A549 (cell line): ENCODE measurements at regions not wholly inside any gene's neighbourhood (a gene's known extent, or its start where the extent isn't known, plus 50 kb on each side); places are given as distances from the start of the nearest gene placed in this dataset.
A peak's percentile ranks its signal among the peaks of the same experiment; 100 is the strongest.

Experiments used
- ATAC-seq, 2 experiments: fragments of 200-7000 bp in 1 of 2; fragments of >200 bp in 1 of 2; cut with Nextera tagmentation in 1 of 2; cut with Tn5 transposase in 1 of 2; 3 replicates each; pipeline versions ENCODE4 v1.8.0 to v1.9.1; 2018 to 2020; ENCODE audit warnings: mild to moderate bottlenecking in 1 of 2, moderate library complexity in 1 of 2
- CTCF ChIA-PET: fragments of 300-600 bp; sonication (Branson Sonifier 250); formaldehyde crosslinking; extraction: SDS; loops from one replicate; lab custom pipeline; 2021; ENCODE audit warnings: antibody characterized with exemption, inconsistent platforms; lab: Yijun Ruan, JAX
- POLR2A ChIA-PET: fragments of 350-600 bp; formaldehyde crosslinking; extraction: SDS; loops from one replicate; lab custom pipeline; 2021; ENCODE audit warnings: antibody characterized with exemption, inconsistent platforms; lab: Yijun Ruan, JAX
- DNase-seq, 2 experiments: peaks; one replicate each; pipeline versions ENCODE4 v3.0.0 to v3.0.0-alpha.2; 2011 to 2016; ENCODE audit warnings: low read depth in 1 of 2, low spot score in 1 of 2
- FAIRE-seq: peaks from 2 replicates; lab custom pipeline; 2011; peaks lifted over from hg19 to GRCh38; lab: Jason Lieb, UNC
- H3K27ac ChIP-seq, 2 experiments: fragments of >200 bp; sonication (Bioruptor Twin); formaldehyde crosslinking; 3 replicates each; pipeline ENCODE4 v1.5.1; 2016 to 2017
- H3K4me1 ChIP-seq: fragments of >200 bp; sonication (Bioruptor Twin); formaldehyde crosslinking; 3 replicates; pipeline ENCODE4 v1.6.1; 2016
- H3K4me2 ChIP-seq: fragments of >200 bp; sonication (Bioruptor Twin); formaldehyde crosslinking; 3 replicates; pipeline ENCODE4 v1.6.1; 2016
- H3K4me3 ChIP-seq: fragments of >200 bp; sonication (Bioruptor Twin); formaldehyde crosslinking; 3 replicates; pipeline ENCODE4 v1.5.1; 2016
- H3K9me3 ChIP-seq: fragments of >200 bp; sonication (Bioruptor Twin); formaldehyde crosslinking; 3 replicates; pipeline ENCODE4 v1.6.1; 2016
- CHD2 ChIP-seq: fragments of 150-350 bp; IDR thresholded peaks from 2 replicates; pipeline ENCODE4 v1.6.1; 2014; ENCODE audit warnings: low read length; ENCODE audit not compliant: partially characterized antibody
- CHD4 ChIP-seq: fragments of 200-600 bp; sonication (generic); IDR thresholded peaks from 2 replicates; pipeline ENCODE4 v1.6.1; 2016; ENCODE audit warnings: antibody characterized with exemption, mild to moderate bottlenecking, borderline replicate concordance
- EP300 ChIP-seq, 2 experiments: fragments of >200 bp; sonication (Bioruptor Twin); formaldehyde crosslinking; IDR thresholded peaks; 2 replicates in 1 of 2; 3 replicates in 1 of 2; pipeline ENCODE4 v1.6.1; 2016 to 2017
- GATA3 ChIP-seq: IDR thresholded peaks from 2 replicates; pipeline ENCODE4 v1.6.1; 2012; ENCODE audit warnings: borderline replicate concordance
- HOXA7 ChIP-seq: fragments of 250-450 bp; sonication (Bioruptor Pico); IDR thresholded peaks from 2 replicates; pipeline ENCODE4 v1.5.0; 2020; ENCODE audit warnings: mild to moderate bottlenecking, moderate library complexity
- JUNB ChIP-seq: fragments of >200 bp; sonication (Bioruptor Twin); formaldehyde crosslinking; IDR thresholded peaks from 2 replicates; pipeline ENCODE4 v1.6.1; 2016
- MAFK ChIP-seq: fragments of 450-650 bp; IDR thresholded peaks from 2 replicates; pipeline ENCODE4 v1.6.1; 2014; ENCODE audit not compliant: partially characterized antibody
- PHF8 ChIP-seq: fragments of 200-600 bp; sonication (generic); IDR thresholded peaks from 2 replicates; pipeline ENCODE4 v1.6.1; 2016; ENCODE audit warnings: low read depth, mild to moderate bottlenecking, antibody characterized with exemption, moderate library complexity, borderline replicate concordance
- POLR2A ChIP-seq: IDR thresholded peaks from 2 replicates; pipeline ENCODE4 v1.6.1; 2012; ENCODE audit warnings: mild to moderate bottlenecking, low read length
- TP53 ChIP-seq: fragments of 250-450 bp; sonication (Bioruptor Pico); IDR thresholded peaks from 2 replicates; pipeline ENCODE4 v1.5.0; 2021; ENCODE audit warnings: mild to moderate bottlenecking, moderate library complexity
- ZC3H11A ChIP-seq: fragments of 450-650 bp; IDR thresholded peaks from 2 replicates; pipeline ENCODE4 v1.6.1; 2014; ENCODE audit warnings: antibody characterized with exemption, mild to moderate bottlenecking
- WGBS: methylation state at CpG from one replicate; pipeline ENCODE4 v1.1.6; 2017; ENCODE audit errors: missing lambda C conversion rate; 5-methylcytosine and 5-hydroxymethylcytosine counted together
- TF ChIP-seq, protein P1 (sequence below): fragments of 200-600 bp; sonication (generic); IDR thresholded peaks from 2 replicates; pipeline ENCODE4 v1.6.1; 2016; ENCODE audit warnings: antibody characterized with exemption, mild to moderate bottlenecking, moderate library complexity
- TF ChIP-seq, protein P2 (sequence below): IDR thresholded peaks from 2 replicates; pipeline ENCODE4 v1.6.1; 2012

GRCh38 chr3:109809513-109809912 lies 472.2 kb upstream of the DPPA4 start:
- Histone ChIP-seq H3K27ac (no peak overlapping the region), H3K4me1 (no peaks in the 10 kb centered on the region), H3K4me2 (no peak overlapping the region), H3K4me3 (no peak overlapping the region), H3K9me3 (no peaks in the 10 kb centered on the region)
- TF ChIP-seq, protein P1, sequence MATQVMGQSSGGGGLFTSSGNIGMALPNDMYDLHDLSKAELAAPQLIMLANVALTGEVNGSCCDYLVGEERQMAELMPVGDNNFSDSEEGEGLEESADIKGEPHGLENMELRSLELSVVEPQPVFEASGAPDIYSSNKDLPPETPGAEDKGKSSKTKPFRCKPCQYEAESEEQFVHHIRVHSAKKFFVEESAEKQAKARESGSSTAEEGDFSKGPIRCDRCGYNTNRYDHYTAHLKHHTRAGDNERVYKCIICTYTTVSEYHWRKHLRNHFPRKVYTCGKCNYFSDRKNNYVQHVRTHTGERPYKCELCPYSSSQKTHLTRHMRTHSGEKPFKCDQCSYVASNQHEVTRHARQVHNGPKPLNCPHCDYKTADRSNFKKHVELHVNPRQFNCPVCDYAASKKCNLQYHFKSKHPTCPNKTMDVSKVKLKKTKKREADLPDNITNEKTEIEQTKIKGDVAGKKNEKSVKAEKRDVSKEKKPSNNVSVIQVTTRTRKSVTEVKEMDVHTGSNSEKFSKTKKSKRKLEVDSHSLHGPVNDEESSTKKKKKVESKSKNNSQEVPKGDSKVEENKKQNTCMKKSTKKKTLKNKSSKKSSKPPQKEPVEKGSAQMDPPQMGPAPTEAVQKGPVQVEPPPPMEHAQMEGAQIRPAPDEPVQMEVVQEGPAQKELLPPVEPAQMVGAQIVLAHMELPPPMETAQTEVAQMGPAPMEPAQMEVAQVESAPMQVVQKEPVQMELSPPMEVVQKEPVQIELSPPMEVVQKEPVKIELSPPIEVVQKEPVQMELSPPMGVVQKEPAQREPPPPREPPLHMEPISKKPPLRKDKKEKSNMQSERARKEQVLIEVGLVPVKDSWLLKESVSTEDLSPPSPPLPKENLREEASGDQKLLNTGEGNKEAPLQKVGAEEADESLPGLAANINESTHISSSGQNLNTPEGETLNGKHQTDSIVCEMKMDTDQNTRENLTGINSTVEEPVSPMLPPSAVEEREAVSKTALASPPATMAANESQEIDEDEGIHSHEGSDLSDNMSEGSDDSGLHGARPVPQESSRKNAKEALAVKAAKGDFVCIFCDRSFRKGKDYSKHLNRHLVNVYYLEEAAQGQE = no peak
- TF ChIP-seq JUNB = no peak
- TF ChIP-seq ZC3H11A = peak; percentile 74
- ATAC-seq (no peak), FAIRE-seq (no peak), DNase-seq (no peak)
- WGBS = 67% methylated on average over 3 of the region's 3 CpGs
- ChIA-PET CTCF (no interaction called here), POLR2A (no interaction called here)

- TF ChIP-seq MAFK (no peak), CHD2 (no peak), POLR2A (no peak), PHF8 (no peak), EP300 (IDR thresholded peaks at IDR 0.05) (no peak), TP53 (CRISPR knock-in tag) (no peak), GATA3 (no peak), CHD4 (no peak)
- TF ChIP-seq, protein P2, sequence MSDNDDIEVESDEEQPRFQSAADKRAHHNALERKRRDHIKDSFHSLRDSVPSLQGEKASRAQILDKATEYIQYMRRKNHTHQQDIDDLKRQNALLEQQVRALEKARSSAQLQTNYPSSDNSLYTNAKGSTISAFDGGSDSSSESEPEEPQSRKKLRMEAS = no peak
- TF ChIP-seq, protein P1 = no peak
- Histone ChIP-seq H3K4me2 (no peak overlapping the region), H3K27ac (no peak overlapping the region), H3K4me1 (no peaks in the 10 kb centered on the region), H3K9me3 (no peaks in the 10 kb centered on the region), H3K4me3 (no peak overlapping the region)
- 3% methylated on average over 3 of the region's 3 CpGs for WGBS
- no peak for ATAC-seq
- DNase-seq = no peak
- CTCF ChIA-PET = interaction anchor here (0.7 kb wide), 1 partner anchor 15 kb away, joined by 3 read pairs; no protein-coding TSS in a partner anchor
- POLR2A ChIA-PET = no interaction called here
- no peak for FAIRE-seq
These were observed 480.7 kb upstream of the DPPA4 start for GRCh38 chr3:109818081-109818480.

DNA sequence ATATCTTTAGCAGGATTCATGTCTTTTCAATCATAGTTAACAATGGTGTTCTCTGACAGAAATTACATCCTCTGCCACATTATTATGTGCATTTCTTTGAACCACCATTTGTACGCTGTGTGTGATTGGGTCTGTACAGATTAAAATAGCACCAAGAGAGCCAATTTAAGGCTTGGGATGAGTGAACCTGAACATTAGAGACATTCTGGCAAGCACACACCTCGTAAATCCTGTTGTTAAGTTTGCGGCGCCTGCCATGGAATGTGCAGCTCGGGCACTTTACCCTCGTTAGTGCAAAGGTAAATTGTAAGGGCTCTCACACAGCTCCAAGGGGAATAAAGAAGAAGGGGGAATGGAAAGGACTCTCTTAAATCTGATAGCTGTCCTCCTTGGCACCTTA lies 482.4 kb upstream of the DPPA4 start:
- Histone ChIP-seq H3K4me1 (no peaks in the 10 kb centered on the region), H3K4me2 (no peak overlapping the region), H3K4me3 (no peak overlapping the region), H3K9me3 (no peaks in the 10 kb centered on the region), H3K27ac (no peak overlapping the region)
- TF ChIP-seq HOXA7 (CRISPR knock-in tag) (no peak), CHD4 (no peak)
- no peak for ATAC-seq
- FAIRE-seq = no peak
- CTCF ChIA-PET = no interaction called here
- POLR2A ChIA-PET = no interaction called here
- no peak for DNase-seq
- WGBS = 77% methylated on average over 6 of the region's 6 CpGs
